Natural killer cell treated with Interleukin-12 subunit alpha and Interleukin-12 subunit beta and Interleukin-15 and Interleukin-18, amount 100 ng/mL, for 72 hours (primary cell): ENCODE measurements at regions not wholly inside any gene's neighbourhood (a gene's known extent, or its start where the extent isn't known, plus 50 kb on each side); places are given as distances from the start of the nearest gene placed in this dataset.
"Not testable (repeated sequence)": the region's sequence is repeated elsewhere in the genome, so short reads cannot be mapped to it uniquely, and the experiment has no call there.

Source experiments
- ATAC-seq, 2 donors: fragments of 150-1000 bp; cut with Tn5 transposase in 1 of 2; sonication (Bioruptor Pico), chemical (Tn5 transposase) in 1 of 2; 2 replicates each; pipeline ENCODE4 v1.10.0; 2021
- DNase-seq: peaks from one replicate; pipeline ENCODE4 v3.0.0; 2022; ENCODE audit warnings: low spot score
- H3K27ac Mint-ChIP-seq, 2 donors: 1 replicate in 1 of 2; 2 replicates in 1 of 2; pipeline ENCODE4 v1.8.0; 2022; ENCODE audit warnings: mixed read lengths in 2 of 2, mild to moderate bottlenecking in 1 of 2, moderate library complexity in 1 of 2
- H3K27me3 Mint-ChIP-seq, 2 donors: 1 replicate in 1 of 2; 2 replicates in 1 of 2; pipeline ENCODE4 v1.8.0; 2022; ENCODE audit warnings: mixed read lengths in 2 of 2
- H3K36me3 Mint-ChIP-seq: one replicate; pipeline ENCODE4 v1.8.0; 2022; ENCODE audit warnings: mixed read lengths
- H3K4me1 Mint-ChIP-seq, 2 donors: 1 replicate in 1 of 2; 2 replicates in 1 of 2; pipeline ENCODE4 v1.8.0; 2022; ENCODE audit warnings: low read depth in 2 of 2, mixed read lengths in 2 of 2, mild to moderate bottlenecking in 1 of 2
- H3K4me3 Mint-ChIP-seq: one replicate; pipeline ENCODE4 v1.8.0; 2022; ENCODE audit warnings: mixed read lengths
- H3K9me3 Mint-ChIP-seq: 2 replicates; pipeline ENCODE4 v1.8.0; 2022; ENCODE audit warnings: mixed read lengths

DNA sequence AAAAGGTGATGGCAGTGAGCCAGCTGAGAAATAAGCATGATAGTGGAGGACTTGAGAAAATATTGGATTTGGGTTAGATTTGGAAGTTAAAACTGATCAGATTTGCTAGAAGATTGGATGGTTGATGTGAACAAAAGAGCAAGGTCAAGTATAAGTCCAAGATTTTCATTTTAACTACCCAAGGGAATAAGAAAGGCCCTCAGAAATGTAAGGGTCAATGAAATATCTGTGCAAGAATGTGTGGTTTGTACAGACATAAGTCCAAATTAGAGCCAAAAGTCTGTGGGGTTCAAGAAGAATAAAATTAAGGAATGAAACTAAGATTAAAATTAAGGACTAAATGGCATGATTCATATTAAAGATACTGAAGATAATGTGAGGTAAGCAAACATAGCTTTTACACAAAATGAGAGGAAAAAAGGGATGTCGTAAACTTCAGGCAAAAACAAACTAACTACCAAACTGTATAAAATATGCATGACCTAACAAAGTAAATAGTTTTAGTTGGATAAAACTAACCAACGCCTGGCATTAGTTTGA, 78.4 kb upstream of the CACNA2D1 start:
- DNase-seq (no peak), ATAC-seq (no peak)
- no peaks in the 10 kb centered on the region for H3K36me3 Mint-ChIP-seq
- H3K27me3 Mint-ChIP-seq = no peaks in the 10 kb centered on the region
- no peak overlapping the region for H3K4me3 Mint-ChIP-seq
- peaks cover 0 to 2% of the 10 kb centered on the region in 2 donors for H3K4me1 Mint-ChIP-seq
- no peak overlapping the region for H3K27ac Mint-ChIP-seq
- no peaks in the 10 kb centered on the region for H3K9me3 Mint-ChIP-seq

- no peak overlapping the region for H3K4me3 Mint-ChIP-seq
- peaks cover 0 to 2% of the 10 kb centered on the region in 2 donors for H3K4me1 Mint-ChIP-seq
- peaks cover 4% of the 10 kb centered on the region for H3K9me3 Mint-ChIP-seq
- ATAC-seq (no peak), DNase-seq (no peak)
- H3K27me3 Mint-ChIP-seq = no peaks in the 10 kb centered on the region
- H3K27ac Mint-ChIP-seq = no peak overlapping the region
- no peaks in the 10 kb centered on the region for H3K36me3 Mint-ChIP-seq
These were observed 73.5 kb upstream of the CACNA2D1 start for GRCh38 chr7:82517050-82517449.

DNA sequence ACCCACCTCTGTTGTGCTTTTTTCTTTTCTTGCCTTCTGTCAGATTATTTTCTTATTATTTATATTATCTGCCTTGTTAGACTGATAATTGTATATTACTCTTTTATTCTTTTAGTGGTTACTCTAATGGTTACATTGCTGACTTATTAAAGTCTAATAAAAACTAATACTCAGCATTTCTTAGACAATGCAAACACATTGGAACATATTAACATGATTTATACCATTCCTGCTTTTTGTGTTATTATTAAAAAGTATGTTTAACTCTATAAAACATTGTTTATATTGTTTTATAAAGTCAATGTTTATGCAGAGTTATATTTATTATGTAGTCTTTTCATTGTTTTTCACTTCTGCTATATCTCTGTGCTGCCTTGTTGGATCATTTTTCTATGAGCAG, 68.0 kb upstream of the CACNA2D1 start:
- H3K4me3 Mint-ChIP-seq = no peak overlapping the region
- no peak for DNase-seq
- H3K9me3 Mint-ChIP-seq = peaks cover 4% of the 10 kb centered on the region
- H3K36me3 Mint-ChIP-seq = no peaks in the 10 kb centered on the region
- H3K4me1 Mint-ChIP-seq = no peaks in the 10 kb centered on the region
- ATAC-seq = no peak
- no peak overlapping the region for H3K27ac Mint-ChIP-seq
- H3K27me3 Mint-ChIP-seq = no peaks in the 10 kb centered on the region

DNA sequence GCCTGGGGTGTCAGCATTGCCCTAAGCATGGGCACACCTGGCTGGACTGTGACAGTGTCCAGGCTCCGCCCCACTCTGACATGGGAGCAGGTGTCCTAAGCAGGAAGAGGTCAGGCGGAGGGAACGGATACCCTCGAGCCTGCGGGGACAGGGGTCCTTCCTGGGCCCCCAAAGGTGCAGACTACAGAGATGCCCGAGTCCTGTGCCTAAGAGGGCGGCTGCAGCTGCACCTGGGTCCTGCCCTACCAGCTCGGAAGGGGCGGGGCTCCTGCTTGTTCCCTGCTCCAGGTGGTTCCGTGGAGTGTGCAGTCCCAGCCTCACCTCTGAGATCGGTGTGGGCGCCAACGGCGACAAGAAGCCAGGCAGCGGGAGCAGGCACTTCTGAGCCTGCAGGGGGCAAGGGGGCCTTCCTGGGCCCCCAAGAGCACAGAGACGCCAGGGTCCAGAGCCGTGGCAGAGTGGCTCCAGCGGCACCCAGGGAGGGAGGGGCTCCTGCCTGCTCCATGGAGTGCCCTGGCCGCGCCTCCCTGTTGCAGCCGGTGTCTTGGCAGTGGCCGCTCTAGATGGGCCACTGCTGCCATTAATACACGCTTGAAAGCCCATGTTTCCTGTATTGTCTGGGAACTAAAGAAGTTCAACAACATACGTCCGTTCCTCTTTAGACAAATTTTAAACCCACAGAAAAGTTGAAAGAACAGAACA, 64.5 kb upstream of the CACNA2D1 start:
- DNase-seq = no peak
- no peaks in the 10 kb centered on the region for H3K36me3 Mint-ChIP-seq

GRCh38 chr7:82507365-82507975, 63.9 kb upstream of the CACNA2D1 start:
- Mint-ChIP-seq H3K9me3 (no peaks in the 10 kb centered on the region), H3K4me1 (no peaks in the 10 kb centered on the region), H3K27me3 (no peaks in the 10 kb centered on the region)

More for the DNA sequence above, 64.5 kb upstream of the CACNA2D1 start:
- Mint-ChIP-seq H3K4me3 (no peak overlapping the region), H3K27me3 (no peaks in the 10 kb centered on the region), H3K9me3 (no peaks in the 10 kb centered on the region), H3K27ac (no peak overlapping the region), H3K4me1 (no peaks in the 10 kb centered on the region)
- ATAC-seq = peak; percentile 9 to 48

GRCh38 chr7:82506702-82507101, 63.1 kb upstream of the CACNA2D1 start:
- H3K27ac Mint-ChIP-seq = no peak overlapping the region
- no peak overlapping the region for H3K4me3 Mint-ChIP-seq
- no peaks in the 10 kb centered on the region for H3K4me1 Mint-ChIP-seq
- H3K27me3 Mint-ChIP-seq = no peaks in the 10 kb centered on the region
- peak in 1 of 2 donors; percentile 17 for ATAC-seq
- DNase-seq = no peak
- peaks cover 6% of the 10 kb centered on the region for H3K36me3 Mint-ChIP-seq
- H3K9me3 Mint-ChIP-seq = peaks cover 3% of the 10 kb centered on the region

More at GRCh38 chr7:82507365-82507975, 63.9 kb upstream of the CACNA2D1 start:
- no peaks in the 10 kb centered on the region for H3K36me3 Mint-ChIP-seq
- H3K27ac Mint-ChIP-seq = no peak overlapping the region
- ATAC-seq (no peak), DNase-seq (no peak)
- H3K4me3 Mint-ChIP-seq = no peak overlapping the region

- no peak overlapping the region for H3K4me3 Mint-ChIP-seq
- H3K27me3 Mint-ChIP-seq = no peaks in the 10 kb centered on the region
- no peaks in the 10 kb centered on the region for H3K4me1 Mint-ChIP-seq
- no peak for ATAC-seq
- H3K9me3 Mint-ChIP-seq = peaks cover 3% of the 10 kb centered on the region
- no peak overlapping the region for H3K27ac Mint-ChIP-seq
- peaks cover 6% of the 10 kb centered on the region for H3K36me3 Mint-ChIP-seq
- no peak for DNase-seq
These were observed 62.6 kb upstream of the CACNA2D1 start for GRCh38 chr7:82506208-82506607.

DNA sequence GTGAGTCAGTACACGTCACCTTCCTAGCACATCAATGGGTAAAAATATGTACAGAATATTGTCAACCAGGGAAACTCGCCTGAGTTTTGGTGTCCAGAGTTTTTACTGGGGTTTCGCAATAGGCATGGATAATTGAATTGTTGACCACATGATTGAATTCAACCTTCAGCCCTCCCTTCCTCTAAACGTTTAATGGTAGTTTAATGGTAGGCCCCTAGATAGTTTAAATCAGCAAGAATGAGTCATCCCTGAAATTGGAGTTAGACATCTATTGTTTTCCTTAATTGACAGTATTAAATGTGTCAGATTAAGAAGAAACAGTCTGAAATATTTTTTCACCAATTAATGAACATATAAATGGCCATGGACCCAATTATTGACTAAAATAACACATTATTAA, 57.8 kb upstream of the CACNA2D1 start:
- Mint-ChIP-seq H3K27me3 (no peaks in the 10 kb centered on the region), H3K9me3 (peaks cover 3% of the 10 kb centered on the region), H3K4me3 (no peak overlapping the region), H3K36me3 (peaks cover 6% of the 10 kb centered on the region), H3K27ac (no peak overlapping the region), H3K4me1 (no peaks in the 10 kb centered on the region)
- ATAC-seq (no peak), DNase-seq (no peak)

DNA sequence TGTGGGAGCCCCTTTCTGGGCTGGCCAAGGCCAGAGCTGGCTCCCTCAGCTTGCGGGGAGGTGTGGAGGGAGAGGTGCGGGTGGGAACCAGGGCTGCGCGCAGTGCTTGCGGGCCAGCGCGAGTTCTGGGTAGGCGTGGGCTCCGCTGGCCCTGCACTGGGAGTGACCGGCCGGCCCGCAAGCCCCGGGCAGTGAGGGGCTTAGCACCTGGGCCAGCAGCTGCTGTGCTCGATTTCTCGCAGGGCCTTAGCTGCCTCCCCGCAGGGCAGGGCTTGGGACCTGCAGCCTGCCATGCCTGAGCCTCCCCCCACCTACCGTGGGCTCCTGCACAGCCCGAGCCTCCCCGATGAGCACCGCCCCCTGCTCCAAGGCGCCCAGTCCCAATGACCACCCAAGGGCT, 56.0 kb upstream of the CACNA2D1 start:
- DNase-seq, H3K4me1 Mint-ChIP-seq, H3K27ac Mint-ChIP-seq, ATAC-seq, H3K9me3 Mint-ChIP-seq, H3K27me3 Mint-ChIP-seq, H3K36me3 Mint-ChIP-seq, H3K4me3 Mint-ChIP-seq: not testable (repeated sequence)

DNA sequence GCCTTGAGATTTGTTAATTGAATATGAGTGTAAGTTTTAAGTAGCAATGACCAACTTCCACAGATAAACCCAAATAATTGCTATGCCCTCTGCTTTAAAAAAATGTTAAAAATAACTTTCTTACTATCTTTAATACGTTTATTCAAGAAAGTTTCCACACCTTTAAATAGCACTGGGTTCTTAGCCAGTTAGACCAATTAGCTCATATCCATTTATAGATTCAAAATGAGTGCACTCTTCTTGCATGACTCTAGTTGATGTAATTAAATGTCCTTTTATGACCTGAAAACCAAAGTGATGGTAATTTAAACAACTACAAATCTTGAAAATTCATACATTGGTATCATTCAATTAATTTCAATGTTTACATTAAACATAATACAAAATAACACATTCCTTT, 50.8 kb upstream of the CACNA2D1 start:
- DNase-seq (no peak), ATAC-seq (no peak)
- H3K36me3 Mint-ChIP-seq = peaks cover 4% of the 10 kb centered on the region
- H3K4me1 Mint-ChIP-seq = no peaks in the 10 kb centered on the region
- H3K27me3 Mint-ChIP-seq = no peaks in the 10 kb centered on the region
- H3K4me3 Mint-ChIP-seq = no peak overlapping the region
- peaks cover 10% of the 10 kb centered on the region for H3K9me3 Mint-ChIP-seq
- no peak overlapping the region for H3K27ac Mint-ChIP-seq
